Activated gamma-delta T cell treated with anti-CD3 and anti-CD28 coated beads, Interleukin-2, amount 50 U/mL, for 16 hours (primary cell): ENCODE measurements at regions not wholly inside any gene's neighbourhood (a gene's known extent, or its start where the extent isn't known, plus 50 kb on each side); places are given as distances from the start of the nearest gene placed in this dataset.

ENCODE experiments used
- DNase-seq: peaks from one replicate; pipeline ENCODE4 v3.0.0-alpha.2; 2020; ENCODE audit warnings: low read depth

- DNase-seq: no peak
Observed at GRCh38 chr12:111011999-111012600, 91.7 kb upstream of the MYL2 start.

- no peak for DNase-seq
Observed at GRCh38 chr12:111010916-111011657, 90.7 kb upstream of the MYL2 start.

- no peak for DNase-seq
Observed at GRCh38 chr12:111010061-111010460, 89.7 kb upstream of the MYL2 start.

- DNase-seq: no peak
Observed at GRCh38 chr12:111006621-111007020, 86.2 kb upstream of the MYL2 start.

- no peak for DNase-seq
Observed at GRCh38 chr12:110998971-110999370, 78.6 kb upstream of the MYL2 start.

- DNase-seq: no peak
Observed at GRCh38 chr12:110998165-110998564, 77.8 kb upstream of the MYL2 start.

GRCh38 chr12:110996415-110996814, 76.0 kb upstream of the MYL2 start:
- no peak for DNase-seq

- no peak for DNase-seq
Observed at GRCh38 chr12:110995615-110996014, 75.2 kb upstream of the MYL2 start.

GRCh38 chr12:110995016-110995415, 74.6 kb upstream of the MYL2 start:
- no peak for DNase-seq

- DNase-seq: no peak
Observed at GRCh38 chr12:110993434-110993833, 73.1 kb upstream of the MYL2 start.

- no peak for DNase-seq
Observed at GRCh38 chr12:110992909-110993308, 72.5 kb upstream of the MYL2 start.

GRCh38 chr12:110983811-110984210, 63.4 kb upstream of the MYL2 start:
- no peak for DNase-seq

GRCh38 chr12:110972866-110973265, 52.5 kb upstream of the MYL2 start:
- no peak for DNase-seq

GRCh38 chr12:110971936-110972335, 51.6 kb upstream of the MYL2 start:
- no peak for DNase-seq

GRCh38 chr12:110971189-110971920, 51.0 kb upstream of the MYL2 start:
- DNase-seq: no peak
